GM21360 (cell line): ENCODE measurements at regions not wholly inside any gene's neighbourhood (a gene's known extent, or its start where the extent isn't known, plus 50 kb on each side); places are given as distances from the start of the nearest gene placed in this dataset.
"Not testable (repeated sequence)": the region's sequence is repeated elsewhere in the genome, so short reads cannot be mapped to it uniquely, and the experiment has no call there.

ENCODE experiments used
- ATAC-seq: cut with Tn5 transposase; IDR thresholded peaks from one replicate; pipeline ENCODE4 v1.9.1; 2021; ENCODE audit warnings: mild to moderate bottlenecking, moderate library complexity; ENCODE audit not compliant: unreplicated experiment

GRCh38 chr15:69597061-69597592 lies 144.5 kb downstream of the RPLP1 start:
- no peak for ATAC-seq

DNA sequence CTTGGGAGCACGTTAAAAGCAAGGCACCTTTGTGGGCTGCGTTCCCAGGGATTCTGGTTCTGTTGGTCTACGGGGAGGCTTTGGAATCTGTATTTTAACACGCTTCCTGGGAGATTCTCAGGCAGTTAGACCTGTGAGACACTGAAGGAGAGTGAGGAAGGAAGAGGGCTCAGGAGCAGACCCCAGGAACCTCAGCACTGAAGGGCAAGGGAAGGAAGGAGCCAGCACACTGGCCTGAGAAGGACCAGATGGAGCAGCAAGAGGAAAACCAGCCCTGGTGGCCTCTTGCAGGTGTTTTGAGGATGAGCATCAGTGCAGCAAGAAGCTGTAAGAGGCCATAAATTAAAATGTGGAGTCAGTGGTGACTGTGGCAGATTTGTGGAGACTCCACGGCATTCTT lies 146.7 kb downstream of the RPLP1 start:
- ATAC-seq, result no peak

DNA sequence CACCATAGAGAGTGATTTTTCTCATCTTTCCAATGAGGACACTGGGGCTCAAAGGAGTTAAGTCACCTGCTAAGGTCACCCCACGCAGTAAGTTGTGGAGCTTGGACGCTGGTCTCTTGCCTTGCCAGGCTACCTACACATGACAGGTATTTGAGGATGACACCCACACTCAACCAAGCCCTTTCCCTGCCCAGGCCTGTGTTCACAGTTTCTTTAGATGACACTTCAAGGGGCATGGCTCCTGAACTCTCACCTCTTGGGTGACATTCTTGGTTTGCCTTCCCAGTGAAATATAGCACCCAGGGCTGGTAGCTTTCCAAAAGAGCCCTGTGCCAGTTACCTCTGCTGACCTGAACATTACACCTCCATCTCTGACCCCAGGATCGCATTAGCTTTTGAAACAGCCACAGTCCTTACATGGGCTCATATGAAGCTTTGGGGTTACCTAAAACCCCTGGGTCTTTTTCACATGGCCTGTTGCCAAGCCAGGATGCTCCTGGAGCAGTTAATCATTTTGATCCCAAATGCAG lies 148.0 kb downstream of the RPLP1 start:
- ATAC-seq, result no peak

DNA sequence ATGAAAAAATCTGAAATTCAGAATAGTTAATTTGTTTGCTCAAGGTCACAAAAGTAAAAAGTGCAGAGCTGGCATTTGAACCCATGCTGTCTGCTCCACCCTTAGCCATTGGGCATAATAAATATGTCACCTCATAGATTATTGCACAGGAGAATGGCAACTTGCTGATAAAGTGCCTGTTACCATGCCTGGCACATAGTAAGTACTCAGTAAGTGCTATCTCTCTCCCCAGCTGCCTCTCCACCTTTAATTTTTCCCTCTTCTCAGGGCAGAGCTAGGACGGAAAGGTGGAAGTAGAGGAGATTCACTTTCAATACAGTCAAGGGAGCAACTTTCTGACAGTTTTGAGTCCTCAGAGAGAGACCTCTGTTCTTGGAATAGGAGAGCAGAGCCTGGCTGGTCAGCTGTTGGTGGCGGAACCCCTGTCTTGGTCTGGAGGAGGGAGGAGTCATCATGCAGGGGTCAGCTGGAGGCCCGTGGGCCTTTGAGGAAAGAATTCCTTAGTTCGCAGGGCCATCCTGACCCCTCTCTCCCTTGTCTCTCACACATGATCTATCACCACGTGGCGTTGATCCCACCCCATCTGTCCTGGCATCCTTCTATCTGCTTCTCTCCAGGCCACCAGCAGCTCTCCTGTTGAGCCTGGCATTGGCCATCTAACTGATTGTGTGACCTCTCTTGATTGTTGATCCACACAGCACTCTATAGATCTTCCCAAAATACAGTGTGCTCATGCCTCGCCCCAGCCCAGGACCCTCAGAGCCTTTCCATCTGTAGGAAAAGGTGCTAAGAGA lies 149.3 kb downstream of the RPLP1 start:
- no peak for ATAC-seq

DNA sequence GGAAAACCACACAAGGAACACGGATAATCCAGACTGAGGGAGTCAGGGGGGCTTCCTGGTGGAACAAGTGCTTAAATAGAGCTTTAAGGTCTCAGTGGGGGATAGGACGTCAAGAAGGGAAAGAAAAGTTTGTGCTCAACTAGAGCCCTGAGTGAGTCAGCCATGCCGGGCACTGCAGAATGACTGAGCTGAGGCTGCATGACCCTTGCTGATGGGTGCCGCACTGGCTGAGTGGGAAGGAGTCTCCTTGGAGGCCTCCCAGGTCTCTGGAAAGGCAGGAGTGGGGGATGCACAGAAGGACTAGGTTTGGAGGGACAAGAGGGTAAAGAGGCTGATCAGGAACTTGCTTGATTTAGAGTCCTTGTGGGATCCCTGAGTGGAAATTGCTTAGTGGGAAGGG lies 150.3 kb downstream of the RPLP1 start:
- no peak for ATAC-seq

GRCh38 chr15:69603369-69604071 lies 150.9 kb downstream of the RPLP1 start:
- no peak for ATAC-seq

- no peak for ATAC-seq
These were observed 151.4 kb downstream of the RPLP1 start for GRCh38 chr15:69604072-69604411.

- no peak for ATAC-seq
These were observed 153.5 kb downstream of the RPLP1 start for GRCh38 chr15:69606144-69606543.

DNA sequence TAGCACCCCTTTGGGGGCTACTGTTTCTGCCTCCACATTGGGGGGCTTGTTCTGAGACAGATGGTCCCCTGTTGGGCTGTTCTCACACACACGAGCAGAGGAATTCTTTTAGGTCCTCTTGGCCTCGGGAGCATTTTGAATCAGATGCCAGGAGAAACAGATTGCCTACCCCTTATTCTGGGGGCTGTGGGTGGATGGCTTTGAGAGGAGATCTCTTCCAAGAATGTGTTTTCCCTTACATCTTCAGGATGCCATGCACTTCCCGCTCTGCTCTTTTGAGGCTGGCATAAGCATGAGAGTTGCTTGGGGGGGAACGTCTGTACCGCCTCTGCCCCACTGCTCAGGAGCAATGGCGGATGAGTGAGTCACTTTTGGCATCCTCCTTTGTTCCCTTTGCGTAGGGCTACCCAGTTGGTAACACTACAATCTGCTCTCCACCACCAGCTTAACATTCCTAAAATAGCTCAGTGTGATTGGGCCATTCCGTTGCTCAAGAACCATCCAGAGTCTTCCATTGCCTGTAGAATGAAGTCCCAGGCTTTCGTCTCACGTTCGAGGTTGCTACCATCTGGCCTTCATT lies 154.4 kb downstream of the RPLP1 start:
- ATAC-seq, result no peak

DNA sequence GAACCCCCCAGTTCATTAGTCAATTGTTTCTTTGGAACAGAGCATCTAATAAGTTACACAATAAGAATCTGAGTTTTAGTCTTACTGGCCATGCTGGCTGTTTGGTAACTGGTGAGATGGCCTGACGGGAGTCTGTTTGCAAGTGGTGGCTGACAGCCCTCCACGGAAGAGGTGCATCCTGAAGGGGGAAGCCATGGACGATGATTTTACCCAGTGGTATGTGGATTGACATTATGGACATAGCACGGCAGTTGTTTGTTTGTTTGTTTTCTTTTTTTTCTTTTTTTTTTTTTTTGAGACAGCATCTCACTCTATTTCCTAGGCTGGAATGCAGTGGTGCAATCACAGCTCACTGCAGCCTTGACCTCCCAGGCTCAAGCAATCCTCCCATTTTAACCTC lies 156.0 kb downstream of the RPLP1 start:
- ATAC-seq, result no peak

DNA sequence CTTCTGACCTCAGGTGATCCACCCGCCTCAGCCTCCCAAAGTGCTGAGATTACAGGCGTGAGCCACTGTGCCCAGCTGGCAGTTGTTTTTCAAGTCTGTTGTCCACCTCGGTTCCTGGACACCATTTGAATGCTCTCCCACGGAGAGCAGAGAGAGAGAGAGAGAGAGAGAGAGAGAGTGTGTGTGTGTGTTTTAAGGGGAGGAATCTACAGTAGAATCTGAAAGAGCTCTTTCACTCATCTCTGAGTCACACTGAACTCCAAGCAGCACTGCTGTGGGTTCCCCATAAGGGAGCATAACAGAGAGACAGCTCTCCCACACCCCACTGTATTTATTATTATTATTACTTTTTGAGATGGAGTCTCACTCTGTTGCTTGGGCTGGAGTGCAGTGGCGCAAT lies 156.6 kb downstream of the RPLP1 start:
- no peak for ATAC-seq

DNA sequence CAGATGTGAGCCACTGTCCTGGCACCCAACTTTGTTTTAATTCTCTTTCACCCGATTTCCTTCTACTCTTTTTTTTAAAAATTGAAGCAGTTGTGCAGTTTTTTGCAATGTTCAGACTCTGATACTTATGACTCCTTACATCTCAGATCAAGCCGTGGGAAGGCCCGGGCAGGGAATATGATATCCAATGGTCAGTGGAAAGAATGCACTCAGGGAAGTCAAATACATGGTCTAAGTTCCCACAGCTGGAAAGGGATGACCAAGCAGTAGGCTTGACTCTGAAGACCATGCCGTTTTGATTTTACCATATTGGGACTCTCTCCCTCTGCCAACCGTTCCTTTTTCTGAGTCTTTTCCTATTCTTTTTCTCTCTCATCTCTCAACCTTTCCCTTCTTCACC lies 157.2 kb downstream of the RPLP1 start:
- no peak for ATAC-seq

DNA sequence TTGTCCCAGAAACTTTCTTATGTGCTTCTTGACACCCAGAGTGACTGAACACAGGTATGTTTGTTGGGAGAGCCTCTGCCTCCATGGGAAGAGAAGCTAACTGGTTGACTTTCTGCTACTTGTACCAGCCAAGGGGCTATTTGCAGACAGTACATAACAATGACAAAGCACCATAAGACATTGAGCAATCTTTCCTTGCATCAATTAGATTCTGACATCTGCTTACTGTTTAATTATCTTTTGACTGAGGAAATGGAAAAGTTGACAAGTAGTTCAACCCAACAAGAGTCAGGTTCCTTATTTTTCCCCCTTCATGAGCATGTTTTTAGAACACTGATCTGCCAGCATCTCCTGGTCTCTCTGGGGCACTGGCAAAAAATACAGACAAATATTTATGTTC lies 157.7 kb downstream of the RPLP1 start:
- no peak for ATAC-seq

- ATAC-seq, result no peak
These were observed 158.2 kb downstream of the RPLP1 start for GRCh38 chr15:69610858-69611257.

GRCh38 chr15:69612112-69612511 lies 159.5 kb downstream of the RPLP1 start:
- no peak for ATAC-seq

- no peak for ATAC-seq
These were observed 160.6 kb downstream of the RPLP1 start for GRCh38 chr15:69613182-69613581.

- ATAC-seq, result no peak
These were observed 161.4 kb downstream of the RPLP1 start for GRCh38 chr15:69613988-69614387.

- ATAC-seq, result no peak
These were observed 163.1 kb downstream of the RPLP1 start for GRCh38 chr15:69615736-69616135.

DNA sequence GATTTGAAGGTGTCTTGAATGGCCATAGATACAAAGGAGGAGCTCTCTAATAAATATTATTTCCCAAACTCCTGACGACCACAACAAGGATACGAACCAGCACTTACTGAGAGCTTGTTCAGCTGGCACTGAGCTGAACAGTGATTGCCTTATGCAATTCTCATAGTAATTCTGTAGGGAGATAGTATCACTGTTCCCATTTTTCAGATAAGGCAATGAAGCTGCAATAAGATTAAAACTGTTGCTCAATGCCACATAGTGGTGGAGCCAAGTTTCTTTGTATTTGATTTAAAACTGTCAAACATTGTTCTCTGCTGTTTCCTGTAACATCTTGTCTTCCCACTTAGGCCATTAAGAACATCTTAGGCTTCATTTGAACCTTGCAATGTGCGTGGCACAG lies 163.9 kb downstream of the RPLP1 start:
- ATAC-seq, result no peak

DNA sequence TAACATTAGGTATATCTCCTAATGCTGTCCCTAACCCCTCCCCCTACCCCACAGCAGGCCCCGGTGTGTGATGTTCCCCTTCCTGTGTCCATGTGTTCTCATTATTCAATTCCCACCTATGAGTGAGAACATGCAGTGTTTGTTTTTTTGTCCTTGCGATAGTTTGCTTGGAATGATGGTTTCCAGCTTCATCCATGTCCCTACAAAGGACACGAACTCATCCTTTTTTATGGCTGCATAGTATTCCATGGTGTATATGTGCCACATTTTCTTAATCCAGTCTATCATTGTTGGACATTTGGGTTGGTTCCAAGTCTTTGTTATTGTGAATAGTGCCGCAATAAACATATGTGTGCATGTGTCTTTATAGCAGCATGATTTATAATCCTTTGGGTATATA lies 164.5 kb downstream of the RPLP1 start:
- ATAC-seq, result not testable (repeated sequence)

DNA sequence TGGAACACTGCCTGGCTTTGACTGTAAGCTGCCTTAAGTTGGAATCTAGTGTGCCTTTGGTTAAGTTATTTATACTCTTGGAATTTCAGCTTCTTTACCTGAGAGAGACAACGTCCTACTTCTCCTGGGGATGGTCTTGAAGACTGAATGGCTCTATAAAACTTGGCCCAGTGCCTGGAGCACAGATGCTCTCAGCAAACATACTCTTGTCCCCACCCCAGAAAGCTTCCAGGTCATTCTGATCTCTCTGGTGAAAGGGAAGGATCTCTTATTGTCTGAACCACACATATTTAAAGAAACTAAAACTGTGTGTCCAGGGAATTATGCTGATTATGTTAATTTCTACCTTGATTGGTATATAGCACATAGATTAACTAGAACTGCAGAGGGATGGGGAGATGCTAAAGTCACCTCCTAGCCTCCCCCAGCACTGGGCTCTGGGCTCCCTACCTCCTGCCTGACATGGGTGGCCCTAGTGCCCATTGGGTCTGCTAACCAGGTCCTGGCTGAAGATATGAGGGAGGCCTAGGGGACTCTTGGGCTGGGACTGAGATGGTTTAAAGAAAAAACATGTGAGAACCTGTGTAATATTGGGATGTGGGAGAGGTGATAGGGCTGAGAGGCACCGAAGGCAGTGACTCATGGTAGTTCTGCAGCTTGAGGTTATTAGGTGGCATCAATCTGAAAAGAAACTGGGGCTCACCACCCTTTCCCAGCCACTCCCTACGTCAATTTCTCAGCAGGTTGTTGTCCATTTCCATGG lies 171.0 kb downstream of the RPLP1 start:
- ATAC-seq, result no peak
